Small intestine (tissue), 7 donors: ENCODE measurements at regions not wholly inside any gene's neighbourhood (a gene's known extent, or its start where the extent isn't known, plus 50 kb on each side); places are given as distances from the start of the nearest gene placed in this dataset.

ENCODE experiments used
- DNase-seq, 2 donors: peaks; one replicate each; pipeline versions ENCODE4 v3.0.0 to v3.0.0-alpha.2; 2013
- FAIRE-seq: peaks from 2 replicates; lab custom pipeline; 2012; peaks lifted over from hg19 to GRCh38; lab: Jason Lieb, UNC
- H3K27ac ChIP-seq, 3 donors: one replicate each; pipeline ENCODE4 v1.5.1; 2013; ENCODE audit warnings: low read length in 2 of 3, mild to moderate bottlenecking in 2 of 3, control low read depth in 1 of 3, inconsistent platforms in 1 of 3, low read depth in 1 of 3, moderate library complexity in 1 of 3
- H3K27me3 ChIP-seq, 3 donors: one replicate each; pipeline ENCODE4 v1.6.1; 2013; ENCODE audit warnings: low read length in 3 of 3, inconsistent platforms in 1 of 3; ENCODE audit not compliant: control insufficient read depth in 3 of 3, insufficient read depth in 3 of 3
- H3K36me3 ChIP-seq, 3 donors: one replicate each; pipeline ENCODE4 v1.6.1; 2013; ENCODE audit warnings: low read length in 3 of 3, inconsistent platforms in 1 of 3, low read depth in 1 of 3, mild to moderate bottlenecking in 1 of 3, moderate library complexity in 1 of 3; ENCODE audit not compliant: control insufficient read depth in 3 of 3, insufficient read depth in 2 of 3
- H3K4me1 ChIP-seq, 3 donors: one replicate each; pipeline ENCODE4 v1.6.1; 2013; ENCODE audit warnings: low read length in 2 of 3, inconsistent platforms in 1 of 3, low read depth in 1 of 3, mild to moderate bottlenecking in 1 of 3, moderate library complexity in 1 of 3; ENCODE audit not compliant: control insufficient read depth in 3 of 3, insufficient read depth in 2 of 3
- H3K4me3 ChIP-seq, 3 donors: one replicate each; pipeline ENCODE4 v1.5.1; 2013; ENCODE audit warnings: low read length in 3 of 3, control low read depth in 1 of 3, inconsistent platforms in 1 of 3, low read depth in 1 of 3, mild to moderate bottlenecking in 1 of 3, moderate library complexity in 1 of 3
- H3K9me3 ChIP-seq, 2 donors: one replicate each; pipeline ENCODE4 v1.6.1; 2013; ENCODE audit warnings: low read depth in 1 of 2, low read length in 1 of 2; ENCODE audit not compliant: control insufficient read depth in 2 of 2, insufficient read depth in 1 of 2
- whole genome bisulfite sequencing, 3 donors: extraction: QIAGEN DNeasy Blood & Tissue Kit; methylation state at CpG; one replicate each; pipeline ENCODE4 v1.1.7; 2013; 5-methylcytosine and 5-hydroxymethylcytosine counted together
- donor health status: healthy with polysubstance abuse.
- donor health status: control.
- donor health status: control.
- donor health status: Bipolar disorder and iron deficiency.
- donor health status: healthy.

- DNase-seq (no peak), FAIRE-seq (no peak)
- no peaks in the 10 kb centered on the region for H3K36me3 ChIP-seq
- H3K4me3 ChIP-seq: no peak overlapping the region
- H3K9me3 ChIP-seq: no peaks in the 10 kb centered on the region
- 67 to 77% (median 72%) methylated on average over 4 of the region's 4 CpGs for WGBS, 3 donors
- H3K4me1 ChIP-seq: no peaks in the 10 kb centered on the region
- H3K27ac ChIP-seq: no peak overlapping the region
- H3K27me3 ChIP-seq: no peaks in the 10 kb centered on the region
These were observed 318.4 kb upstream of the MOCS1 start for GRCh38 chr6:40252531-40253258.

- Histone ChIP-seq H3K27me3 (no peaks in the 10 kb centered on the region), H3K9me3 (no peaks in the 10 kb centered on the region), H3K27ac (no peak overlapping the region), H3K36me3 (no peaks in the 10 kb centered on the region), H3K4me3 (no peak overlapping the region), H3K4me1 (no peaks in the 10 kb centered on the region)
- DNase-seq (peak in 1 of 2 donors; percentile 38), FAIRE-seq (no peak)
- WGBS, 3 donors: 46 to 73% (median 60%) methylated on average over 3 of the region's 3 CpGs
These were observed 317.5 kb upstream of the MOCS1 start for GRCh38 chr6:40251637-40252300.

- no peak overlapping the region for H3K27ac ChIP-seq
- no peaks in the 10 kb centered on the region for H3K36me3 ChIP-seq
- H3K4me3 ChIP-seq: no peak overlapping the region
- H3K27me3 ChIP-seq: no peaks in the 10 kb centered on the region
- DNase-seq: no peak
- no peak for FAIRE-seq
- H3K4me1 ChIP-seq: no peaks in the 10 kb centered on the region
- no peaks in the 10 kb centered on the region for H3K9me3 ChIP-seq
These were observed 315.7 kb upstream of the MOCS1 start for GRCh38 chr6:40249935-40250334.

GRCh38 chr6:40247516-40248115, 313.4 kb upstream of the MOCS1 start:
- FAIRE-seq: no peak

GRCh38 chr6:40244699-40245098, 310.4 kb upstream of the MOCS1 start:
- no peaks in the 10 kb centered on the region for H3K36me3 ChIP-seq
- H3K4me1 ChIP-seq: no peaks in the 10 kb centered on the region
- no peak overlapping the region for H3K27ac ChIP-seq
- no peak for FAIRE-seq
- no peaks in the 10 kb centered on the region for H3K27me3 ChIP-seq
- 67 to 76% (median 73%) methylated on average over 1 of the region's 1 CpG for WGBS, 3 donors
- H3K4me3 ChIP-seq: no peak overlapping the region
- DNase-seq: no peak
- no peaks in the 10 kb centered on the region for H3K9me3 ChIP-seq

More at GRCh38 chr6:40247516-40248115, 313.4 kb upstream of the MOCS1 start:
- WGBS, 3 donors: 89 to 97% (median 94%) methylated on average over 3 of the region's 3 CpGs
- no peaks in the 10 kb centered on the region for H3K9me3 ChIP-seq
- no peak for DNase-seq
- H3K4me3 ChIP-seq: no peak overlapping the region
- no peaks in the 10 kb centered on the region for H3K4me1 ChIP-seq
- no peaks in the 10 kb centered on the region for H3K36me3 ChIP-seq
- H3K27me3 ChIP-seq: no peaks in the 10 kb centered on the region
- no peak overlapping the region for H3K27ac ChIP-seq

- 76 to 93% (median 91%) methylated on average over 2 of the region's 2 CpGs for WGBS, 3 donors
- H3K36me3 ChIP-seq: no peaks in the 10 kb centered on the region
- peaks cover 0 to 2% (median 2%) of the 10 kb centered on the region in 3 donors for H3K27me3 ChIP-seq
- no peaks in the 10 kb centered on the region for H3K9me3 ChIP-seq
- DNase-seq (no peak), FAIRE-seq (no peak)
- H3K4me3 ChIP-seq: no peak overlapping the region
- H3K27ac ChIP-seq: no peak overlapping the region
- H3K4me1 ChIP-seq: peaks cover 0 to 3% (median 0%) of the 10 kb centered on the region in 3 donors
These were observed 298.4 kb upstream of the MOCS1 start for GRCh38 chr6:40232698-40233097.

- FAIRE-seq: no peak
- no peak for DNase-seq
- H3K4me1 ChIP-seq: peaks cover 0 to 3% (median 0%) of the 10 kb centered on the region in 3 donors
- H3K27ac ChIP-seq: no peak overlapping the region
- H3K4me3 ChIP-seq: no peak overlapping the region
- H3K27me3 ChIP-seq: peaks cover 0 to 2% (median 0%) of the 10 kb centered on the region in 3 donors
- WGBS, 3 donors: 60 to 76% (median 63%) methylated on average over 5 to 8 of the region's 8 CpGs
- no peaks in the 10 kb centered on the region for H3K9me3 ChIP-seq
- no peaks in the 10 kb centered on the region for H3K36me3 ChIP-seq
These were observed 293.5 kb upstream of the MOCS1 start for GRCh38 chr6:40227735-40228134.

- Histone ChIP-seq H3K36me3 (no peaks in the 10 kb centered on the region), H3K27ac (no peak overlapping the region), H3K4me1 (no peaks in the 10 kb centered on the region), H3K27me3 (no peaks in the 10 kb centered on the region), H3K9me3 (no peaks in the 10 kb centered on the region), H3K4me3 (no peak overlapping the region)
- WGBS, 3 donors: 88 to 93% (median 90%) methylated on average over 2 of the region's 2 CpGs
- no peak for FAIRE-seq
- DNase-seq: no peak
These were observed 288.1 kb upstream of the MOCS1 start for GRCh38 chr6:40222354-40222753.
